ENCODE measurements at regions not wholly inside any gene's neighbourhood (a gene's known extent, or its start where the extent isn't known, plus 50 kb on each side); places are given as distances from the start of the nearest gene placed in this dataset.

GRCh38 chr6:104575536-104575935 lies 284.2 kb downstream of the HACE1 start:
- intact Hi-C loops (cut with micrococcal nuclease; ENCODE audit: unreplicated experiment) (no loop called here), in situ Hi-C loops (cut with HindIII; ENCODE audit: low pct_unique_long_range_greater_than_20kb, low sequenced_read_pairs) (no loop called here)
- TF ChIP-seq SIN3A (IDR thresholded peaks at IDR 0.05; ENCODE audit: borderline replicate concordance, insufficient read depth, low read depth, low read length) = no peak
- POLR2A ChIA-PET = no interaction called here
- no peak for DNase-seq (ENCODE audit: low read depth, low spot score)
- CTCF ChIA-PET = no interaction called here
- ATAC-seq = no peak
- Histone ChIP-seq H3K9me3 (ENCODE audit: control insufficient read depth, insufficient read depth, low read depth, low read length) (no peaks in the 10 kb centered on the region), H3K4me1 (ENCODE audit: control insufficient read depth, insufficient read depth, low read length) (no peaks in the 10 kb centered on the region), H3K27me3 (ENCODE audit: control insufficient read depth, insufficient read depth, low read length) (no peaks in the 10 kb centered on the region), H3K4me3 (ENCODE audit: low read depth in 2 of 2, low read length in 2 of 2) (no peak overlapping the region), H3K27ac (ENCODE audit: low read length) (no peak overlapping the region), H3K36me3 (ENCODE audit: control insufficient read depth, insufficient read depth, low read length) (no peaks in the 10 kb centered on the region; the same call in 1 of the 2 replicates)
- BruUV-seq (replicated peaks) = no TSS peak

DNA sequence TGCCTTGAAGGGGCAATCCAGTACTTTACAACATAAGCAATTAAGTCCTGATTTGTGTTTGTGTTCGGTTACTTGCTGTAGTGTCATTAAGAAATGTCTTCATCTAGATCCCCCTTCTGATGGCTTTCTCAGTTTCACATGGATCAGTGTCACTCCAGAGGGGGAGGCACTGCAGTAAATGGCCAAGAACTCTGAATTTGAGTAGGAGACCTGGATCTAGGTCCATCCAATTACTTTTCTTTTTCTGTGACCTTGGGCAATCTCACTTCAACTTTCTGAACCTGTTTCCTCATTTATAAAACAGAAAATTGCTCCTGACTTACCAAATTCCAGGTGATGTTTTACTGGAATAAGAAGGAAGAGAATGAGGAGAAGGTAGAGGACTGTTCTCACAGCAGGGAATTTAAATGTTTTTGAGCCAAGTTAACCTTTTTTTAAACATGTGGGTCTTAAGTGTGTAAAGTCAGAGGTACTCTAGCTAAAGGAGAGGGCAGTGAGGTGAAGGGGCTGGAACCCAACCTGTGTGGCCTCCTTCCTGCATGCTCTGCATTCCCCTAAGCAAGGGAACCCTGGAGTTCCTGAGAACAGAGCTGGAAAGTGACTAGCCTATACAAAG lies 285.5 kb downstream of the HACE1 start:
- Histone ChIP-seq H3K27ac (ENCODE audit: low read length) (no peak overlapping the region), H3K4me1 (ENCODE audit: control insufficient read depth, insufficient read depth, low read length) (no peaks in the 10 kb centered on the region), H3K4me3 (ENCODE audit: low read depth in 2 of 2, low read length in 2 of 2) (no peak overlapping the region), H3K36me3 (ENCODE audit: control insufficient read depth, insufficient read depth, low read length) (no peaks in the 10 kb centered on the region; the same call in 1 of the 2 replicates), H3K9me3 (ENCODE audit: control insufficient read depth, insufficient read depth, low read depth, low read length) (no peaks in the 10 kb centered on the region), H3K27me3 (ENCODE audit: control insufficient read depth, insufficient read depth, low read length) (no peaks in the 10 kb centered on the region)
- POLR2A ChIA-PET = no interaction called here
- intact Hi-C loops (cut with micrococcal nuclease; ENCODE audit: unreplicated experiment) = no loop called here
- ATAC-seq (no peak), DNase-seq (ENCODE audit: low read depth, low spot score) (no peak)
- no TSS peak for BruUV-seq (replicated peaks)
- in situ Hi-C loops (cut with HindIII; ENCODE audit: low pct_unique_long_range_greater_than_20kb, low sequenced_read_pairs) = no loop called here
- TF ChIP-seq, protein P1, sequence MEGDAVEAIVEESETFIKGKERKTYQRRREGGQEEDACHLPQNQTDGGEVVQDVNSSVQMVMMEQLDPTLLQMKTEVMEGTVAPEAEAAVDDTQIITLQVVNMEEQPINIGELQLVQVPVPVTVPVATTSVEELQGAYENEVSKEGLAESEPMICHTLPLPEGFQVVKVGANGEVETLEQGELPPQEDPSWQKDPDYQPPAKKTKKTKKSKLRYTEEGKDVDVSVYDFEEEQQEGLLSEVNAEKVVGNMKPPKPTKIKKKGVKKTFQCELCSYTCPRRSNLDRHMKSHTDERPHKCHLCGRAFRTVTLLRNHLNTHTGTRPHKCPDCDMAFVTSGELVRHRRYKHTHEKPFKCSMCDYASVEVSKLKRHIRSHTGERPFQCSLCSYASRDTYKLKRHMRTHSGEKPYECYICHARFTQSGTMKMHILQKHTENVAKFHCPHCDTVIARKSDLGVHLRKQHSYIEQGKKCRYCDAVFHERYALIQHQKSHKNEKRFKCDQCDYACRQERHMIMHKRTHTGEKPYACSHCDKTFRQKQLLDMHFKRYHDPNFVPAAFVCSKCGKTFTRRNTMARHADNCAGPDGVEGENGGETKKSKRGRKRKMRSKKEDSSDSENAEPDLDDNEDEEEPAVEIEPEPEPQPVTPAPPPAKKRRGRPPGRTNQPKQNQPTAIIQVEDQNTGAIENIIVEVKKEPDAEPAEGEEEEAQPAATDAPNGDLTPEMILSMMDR (IDR thresholded peaks at IDR 0.05) = no peak
- TF ChIP-seq POLR2AphosphoS5 (IDR thresholded peaks at IDR 0.05; ENCODE audit: low read depth, low read length) (no peak), REST (IDR thresholded peaks at IDR 0.05; ENCODE audit: insufficient read depth in 1 of 2, low read depth in 2 of 2, low read length in 1 of 2) (no peak), TCF7L2 (IDR thresholded peaks at IDR 0.05; ENCODE audit: low read depth, low read length) (no peak), SIN3A (IDR thresholded peaks at IDR 0.05; ENCODE audit: borderline replicate concordance, insufficient read depth, low read depth, low read length) (no peak)
- CTCF ChIA-PET = no interaction called here

DNA sequence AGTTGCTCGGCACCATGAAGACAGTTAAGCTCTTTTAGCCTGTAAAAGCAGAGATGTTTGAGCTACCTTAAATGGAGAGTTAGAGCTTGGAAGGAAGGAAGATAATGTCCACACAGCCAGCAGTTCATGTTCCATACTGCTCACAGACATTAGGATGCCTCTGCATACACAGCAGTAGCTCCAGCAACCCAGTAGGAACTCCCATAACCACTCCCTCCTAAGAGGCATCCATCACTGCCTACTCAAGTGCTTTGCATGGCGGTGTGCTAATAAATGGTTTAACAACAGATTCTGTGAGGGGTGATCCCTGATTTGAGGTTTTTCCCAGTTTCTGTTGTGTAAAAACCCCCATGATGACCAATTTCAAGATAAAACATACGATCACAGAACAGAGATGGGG lies 286.4 kb downstream of the HACE1 start:
- no peak for TF ChIP-seq TCF7L2 (IDR thresholded peaks at IDR 0.05; ENCODE audit: low read depth, low read length)
- TF ChIP-seq, protein P1 (IDR thresholded peaks at IDR 0.05) = no peak
- TF ChIP-seq POLR2AphosphoS5 (IDR thresholded peaks at IDR 0.05; ENCODE audit: low read depth, low read length) = no peak
- no peak for TF ChIP-seq REST (IDR thresholded peaks at IDR 0.05; ENCODE audit: insufficient read depth in 1 of 2, low read depth in 2 of 2, low read length in 1 of 2)
- no peak for TF ChIP-seq SIN3A (IDR thresholded peaks at IDR 0.05; ENCODE audit: borderline replicate concordance, insufficient read depth, low read depth, low read length)
- in situ Hi-C loops (cut with HindIII; ENCODE audit: low pct_unique_long_range_greater_than_20kb, low sequenced_read_pairs) = no loop called here
- Histone ChIP-seq H3K27me3 (ENCODE audit: control insufficient read depth, insufficient read depth, low read length) (no peaks in the 10 kb centered on the region), H3K4me1 (ENCODE audit: control insufficient read depth, insufficient read depth, low read length) (no peaks in the 10 kb centered on the region), H3K4me3 (ENCODE audit: low read depth in 2 of 2, low read length in 2 of 2) (no peak overlapping the region), H3K27ac (ENCODE audit: low read length) (no peak overlapping the region), H3K36me3 (ENCODE audit: control insufficient read depth, insufficient read depth, low read length) (no peaks in the 10 kb centered on the region; the same call in 1 of the 2 replicates), H3K9me3 (ENCODE audit: control insufficient read depth, insufficient read depth, low read depth, low read length) (no peaks in the 10 kb centered on the region)
- ATAC-seq (no peak), DNase-seq (ENCODE audit: low read depth, low spot score) (no peak)
- POLR2A ChIA-PET = no interaction called here
- intact Hi-C loops (cut with micrococcal nuclease; ENCODE audit: unreplicated experiment) = no loop called here
- CTCF ChIA-PET = no interaction called here
- BruUV-seq (replicated peaks) = no TSS peak

Data from Panc1 (cell line).